SU-DHL-6 (cell line): ENCODE measurements at regions not wholly inside any gene's neighbourhood (a gene's known extent, or its start where the extent isn't known, plus 50 kb on each side); places are given as distances from the start of the nearest gene placed in this dataset.

Experiments used
- H2AFZ ChIP-seq: fragments of 200-600 bp; sonication (generic); 2 replicates; pipeline ENCODE4 v1.6.1; 2014; ENCODE audit warnings: low read depth, mild to moderate bottlenecking, moderate library complexity, mixed read lengths, antibody characterized with exemption, low read length; ENCODE audit not compliant: severe bottlenecking
- H3F3A ChIP-seq: fragments of 200-600 bp; shearing (Covaris generic); 2 replicates; pipeline ENCODE4 v1.6.0; 2016; ENCODE audit warnings: antibody characterized with exemption, mild to moderate bottlenecking; ENCODE audit not compliant: insufficient read depth
- H3K27ac ChIP-seq: fragments of 200-600 bp; sonication (generic); 2 replicates; pipeline ENCODE4 v1.5.1; 2016; ENCODE audit warnings: low read depth, mild to moderate bottlenecking, low read length, moderate library complexity, mixed read lengths
- H3K27me3 ChIP-seq: fragments of 200-600 bp; sonication (generic), shearing (Covaris generic); 2 replicates; pipeline ENCODE4 v1.6.0; 2014; ENCODE audit warnings: mild to moderate bottlenecking, low read length
- H3K36me3 ChIP-seq: fragments of 200-600 bp; sonication (generic); 2 replicates; pipeline ENCODE4 v1.6.1; 2014; ENCODE audit warnings: mild to moderate bottlenecking, low read length, mixed read lengths
- H3K4me2 ChIP-seq: fragments of 300-600, 200-600 bp; shearing (Covaris generic), sonication (generic); 2 replicates; pipeline ENCODE4 v1.6.0; 2014; ENCODE audit warnings: low read length, low read depth, mild to moderate bottlenecking; ENCODE audit not compliant: poor library complexity, severe bottlenecking
- H3K4me3 ChIP-seq: fragments of 200-600 bp; sonication (generic); 2 replicates; pipeline ENCODE4 v1.5.1; 2014; ENCODE audit warnings: antibody characterized with exemption, low read length, mild to moderate bottlenecking, mixed read lengths; ENCODE audit not compliant: insufficient read depth, poor library complexity, severe bottlenecking
- H3K79me2 ChIP-seq: fragments of 200-600 bp; sonication (generic); 2 replicates; pipeline ENCODE4 v1.6.1; 2014; ENCODE audit warnings: mild to moderate bottlenecking, low read length, moderate library complexity; ENCODE audit not compliant: insufficient read depth
- H3K9ac ChIP-seq: fragments of 200-600 bp; sonication (generic); 2 replicates; pipeline ENCODE4 v1.7.0; 2014; ENCODE audit warnings: mild to moderate bottlenecking, low read length
- H3K9me2 ChIP-seq: fragments of 200-600 bp; sonication (generic); replicated peaks from 2 replicates; pipeline ENCODE4 v1.6.1; 2014; ENCODE audit warnings: low read length; ENCODE audit not compliant: insufficient read depth
- H3K9me3 ChIP-seq: fragments of 200-600 bp; sonication (generic); 2 replicates; pipeline ENCODE4 v1.6.1; 2014; ENCODE audit warnings: low read length, mixed read lengths; ENCODE audit not compliant: insufficient read depth
- H4K20me1 ChIP-seq: fragments of 200-600 bp; sonication (generic); 2 replicates; pipeline ENCODE4 v1.6.1; 2014; ENCODE audit warnings: low read depth, mild to moderate bottlenecking, antibody characterized with exemption, low read length, moderate library complexity, mixed read lengths
- CTCF ChIP-seq: fragments of 200-600 bp; sonication (generic); IDR thresholded peaks from one replicate; pipeline ENCODE4 v1.5.1; 2017; ENCODE audit warnings: antibody characterized with exemption, mild to moderate bottlenecking, low read length, moderate library complexity; ENCODE audit not compliant: insufficient read depth, poor library complexity, severe bottlenecking
- EZH2phosphoT487 ChIP-seq: fragments of 200-600 bp; sonication (generic), shearing (Covaris generic); conservative IDR thresholded peaks from 2 replicates; pipeline ENCODE4 v1.6.1; 2018; ENCODE audit warnings: mild to moderate bottlenecking, antibody characterized with exemption, low read length, moderate library complexity, mixed read lengths

- no peak overlapping the region for H3K27ac ChIP-seq
These were observed 255.5 kb downstream of the KCTD12 start for GRCh38 chr13:76630629-76631230.

DNA sequence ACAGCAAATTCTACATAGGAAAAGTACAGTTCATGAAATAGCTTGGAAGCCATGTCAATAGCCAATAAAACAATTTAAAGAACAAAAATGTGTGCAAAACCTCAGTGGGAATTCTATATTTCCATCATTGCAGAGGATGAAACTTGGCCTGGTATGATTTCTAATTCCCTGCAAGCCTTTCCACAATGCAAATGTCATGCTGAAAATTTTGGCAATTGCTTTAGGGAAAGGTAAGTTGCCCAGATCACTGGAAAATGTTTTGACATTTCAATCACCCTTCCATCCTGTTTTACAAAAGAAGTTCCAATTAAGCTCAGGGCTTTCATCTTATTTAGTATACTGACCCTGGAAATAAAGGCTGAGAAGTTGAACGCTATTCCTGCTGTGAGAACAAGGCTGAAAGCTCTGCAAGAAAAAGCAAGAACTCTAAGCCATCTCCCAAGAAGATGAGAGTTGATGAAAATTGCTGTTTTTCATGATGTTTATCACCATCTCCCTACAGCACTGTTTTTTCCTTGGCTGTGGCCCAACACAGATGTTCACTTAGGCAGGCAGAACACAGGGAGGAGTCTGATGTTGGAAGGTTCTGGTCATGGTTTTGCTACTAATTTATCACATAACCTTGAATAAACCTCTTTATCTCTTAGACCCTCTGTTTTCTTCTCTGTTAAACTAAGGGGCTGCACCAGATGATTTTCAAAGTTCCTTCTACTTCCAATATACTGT, 263.7 kb downstream of the KCTD12 start:
- no peak overlapping the region for H2AFZ ChIP-seq
- H3K27me3 ChIP-seq = no peaks in the 10 kb centered on the region
- TF ChIP-seq EZH2phosphoT487 = no peak
- no peak for TF ChIP-seq CTCF
- no peak overlapping the region for H3K4me3 ChIP-seq
- H3K27ac ChIP-seq = no peak overlapping the region
- no peaks in the 10 kb centered on the region for H3K9me2 ChIP-seq
- H3K36me3 ChIP-seq = no peaks in the 10 kb centered on the region
- H4K20me1 ChIP-seq = no peaks in the 10 kb centered on the region
- no peaks in the 10 kb centered on the region for H3K79me2 ChIP-seq
- no peaks in the 10 kb centered on the region for H3K9me3 ChIP-seq
- no peak overlapping the region for H3K9ac ChIP-seq
- no peak overlapping the region for H3K4me2 ChIP-seq
- no peaks in the 10 kb centered on the region for H3F3A ChIP-seq

More at GRCh38 chr13:76630629-76631230, 255.5 kb downstream of the KCTD12 start:
- Histone ChIP-seq H3K9me3 (no peaks in the 10 kb centered on the region), H3F3A (no peaks in the 10 kb centered on the region), H3K36me3 (no peaks in the 10 kb centered on the region), H3K4me3 (no peak overlapping the region), H2AFZ (no peak overlapping the region), H4K20me1 (no peaks in the 10 kb centered on the region), H3K79me2 (no peaks in the 10 kb centered on the region), H3K9me2 (no peaks in the 10 kb centered on the region), H3K9ac (no peak overlapping the region), H3K4me2 (no peak overlapping the region), H3K27me3 (no peaks in the 10 kb centered on the region)
- no peak for TF ChIP-seq EZH2phosphoT487
- TF ChIP-seq CTCF = no peak

- H4K20me1 ChIP-seq = no peaks in the 10 kb centered on the region
- H3K79me2 ChIP-seq = no peaks in the 10 kb centered on the region
- no peak overlapping the region for H3K4me2 ChIP-seq
- H3K9me3 ChIP-seq = no peaks in the 10 kb centered on the region
- no peak overlapping the region for H3K9ac ChIP-seq
- no peak overlapping the region for H3K27ac ChIP-seq
- H3K9me2 ChIP-seq = no peaks in the 10 kb centered on the region
- H3K4me3 ChIP-seq = no peak overlapping the region
- H3F3A ChIP-seq = no peaks in the 10 kb centered on the region
- H2AFZ ChIP-seq = no peak overlapping the region
- H3K36me3 ChIP-seq = no peaks in the 10 kb centered on the region
- H3K27me3 ChIP-seq = no peaks in the 10 kb centered on the region
- TF ChIP-seq EZH2phosphoT487 (no peak), CTCF (no peak)
These were observed 264.5 kb downstream of the KCTD12 start for GRCh38 chr13:76621705-76622104.
